ENCODE measurements at regions not wholly inside any gene's neighbourhood (a gene's known extent, or its start where the extent isn't known, plus 50 kb on each side); places are given as distances from the start of the nearest gene placed in this dataset.

DNA sequence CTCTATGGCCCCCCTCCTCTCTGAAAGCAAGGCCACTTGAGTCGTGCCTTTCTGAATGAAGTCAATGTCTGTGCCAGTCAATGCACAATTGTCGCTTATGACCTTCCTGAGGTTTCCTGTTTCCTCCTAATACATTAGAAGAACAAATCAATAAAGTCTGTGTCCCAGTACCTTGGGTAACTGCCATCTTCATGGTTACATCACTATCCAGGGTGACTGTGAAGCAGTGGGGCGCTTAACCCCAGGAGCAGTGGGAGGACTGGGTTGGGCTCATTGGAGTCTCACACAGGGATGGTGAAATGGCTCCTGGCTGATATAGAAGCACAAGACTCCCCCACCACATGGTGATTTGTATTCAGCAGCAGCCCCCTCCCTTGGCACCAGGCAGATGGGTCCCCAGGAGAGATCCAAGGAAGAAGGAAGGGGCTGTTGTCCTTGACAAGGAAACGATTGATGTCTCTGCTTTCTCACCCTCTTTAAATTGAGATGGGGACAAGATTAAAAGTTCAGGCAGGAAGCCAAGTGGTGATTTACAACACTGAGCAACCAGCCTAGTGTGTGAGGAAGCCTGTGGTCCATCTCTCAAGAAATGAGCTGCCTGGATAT is 261.9 kb upstream of the ZNF462 start:
- 68 to 79% (median 76%) methylated on average over 4 of the region's 4 CpGs for WGBS, 3 donors
- intact Hi-C loops (cut with DNase I) = no loop called here

DNA sequence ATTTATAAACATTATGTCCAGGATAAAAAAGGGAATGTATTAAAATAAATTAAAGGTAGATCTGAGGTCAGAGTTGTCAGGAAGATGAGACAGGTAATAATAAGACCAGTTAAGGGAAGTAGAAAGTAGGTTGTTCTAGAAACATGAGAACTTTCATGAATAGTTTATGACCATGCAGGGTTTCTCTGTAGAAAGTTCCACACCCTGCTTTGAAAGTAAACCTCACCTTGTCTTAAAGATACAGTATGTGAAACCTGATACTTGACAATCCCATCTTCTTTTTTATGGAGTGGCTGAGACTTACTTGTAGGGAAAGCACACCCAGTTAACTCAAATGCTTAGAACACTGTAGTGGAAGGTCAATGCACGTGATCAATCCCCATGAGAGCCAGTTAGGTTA is 260.6 kb upstream of the ZNF462 start:
- Histone ChIP-seq H3K27me3 (ENCODE audit: insufficient read depth in 3 of 3, low read length in 2 of 3) (no peaks in the 10 kb centered on the region), H3K27ac (no peak overlapping the region), H3K9me3 (no peaks in the 10 kb centered on the region), H3K4me3 (no peak overlapping the region), H3K36me3 (ENCODE audit: insufficient read depth in 1 of 2, low read depth in 1 of 2) (no peaks in the 10 kb centered on the region), H3K4me1 (no peaks in the 10 kb centered on the region)
- intact Hi-C loops (cut with DNase I) = no loop called here
- DNase-seq (no peak), ATAC-seq (no peak)
- TF ChIP-seq CTCF (IDR thresholded peaks at IDR 0.05) = no peak
- WGBS, 3 donors = 51 to 76% (median 67%) methylated on average over 1 of the region's 1 CpG

More for the DNA sequence above, 261.9 kb upstream of the ZNF462 start:
- Histone ChIP-seq H3K9me3 (no peaks in the 10 kb centered on the region), H3K27ac (no peak overlapping the region), H3K27me3 (ENCODE audit: insufficient read depth in 3 of 3, low read length in 2 of 3) (no peaks in the 10 kb centered on the region), H3K36me3 (ENCODE audit: insufficient read depth in 1 of 2, low read depth in 1 of 2) (no peaks in the 10 kb centered on the region), H3K4me3 (no peak overlapping the region), H3K4me1 (no peaks in the 10 kb centered on the region)
- no peak for DNase-seq
- no peak for TF ChIP-seq CTCF (IDR thresholded peaks at IDR 0.05)
- no peak for ATAC-seq

- no peak for TF ChIP-seq CTCF (IDR thresholded peaks at IDR 0.05)
- Histone ChIP-seq H3K27me3 (ENCODE audit: insufficient read depth in 3 of 3, low read length in 2 of 3) (no peaks in the 10 kb centered on the region), H3K27ac (no peak overlapping the region), H3K4me1 (no peaks in the 10 kb centered on the region), H3K4me3 (no peak overlapping the region), H3K9me3 (no peaks in the 10 kb centered on the region), H3K36me3 (ENCODE audit: insufficient read depth in 1 of 2, low read depth in 1 of 2) (no peaks in the 10 kb centered on the region)
- DNase-seq (no peak), ATAC-seq (no peak)
- 68 to 76% (median 71%) methylated on average over 3 of the region's 3 CpGs for WGBS, 3 donors
- intact Hi-C loops (cut with DNase I) = no loop called here
Observed at GRCh38 chr9:106613250-106613737, 249.7 kb upstream of the ZNF462 start.

GRCh38 chr9:106615118-106615889 is 247.7 kb upstream of the ZNF462 start:
- intact Hi-C loops (cut with DNase I) = no loop called here
- Histone ChIP-seq H3K27me3 (ENCODE audit: insufficient read depth in 3 of 3, low read length in 2 of 3) (no peaks in the 10 kb centered on the region), H3K9me3 (no peaks in the 10 kb centered on the region), H3K27ac (no peak overlapping the region), H3K4me3 (no peak overlapping the region), H3K4me1 (no peaks in the 10 kb centered on the region), H3K36me3 (ENCODE audit: insufficient read depth in 1 of 2, low read depth in 1 of 2) (no peaks in the 10 kb centered on the region)
- DNase-seq (no peak), ATAC-seq (no peak)
- 81 to 86% (median 82%) methylated on average over 7 of the region's 7 CpGs for WGBS, 3 donors
- TF ChIP-seq CTCF (IDR thresholded peaks at IDR 0.05) = no peak

Measured in psoas muscle (tissue), 7 donors.